ENCODE measurements at regions not wholly inside any gene's neighbourhood (a gene's known extent, or its start where the extent isn't known, plus 50 kb on each side); places are given as distances from the start of the nearest gene placed in this dataset.

GRCh38 chrX:19291086-19291485 lies 52.6 kb upstream of the PDHA1 start:
- H3K9me3 ChIP-seq (replicated peaks; ENCODE audit: control insufficient read depth, insufficient read depth, low read length), result no peaks in the 10 kb centered on the region
- ChIA-PET POLR2A (no interaction called here), CTCF (no interaction called here), RAD21 (ENCODE audit: unreplicated experiment) (no interaction called here), SMC1A (ENCODE audit: uncharacterized antibody, unreplicated experiment) (no interaction called here)
- H3K79me2 ChIP-seq (ENCODE audit: control insufficient read depth, insufficient read depth, low read length), result no peaks in the 10 kb centered on the region
- no peak overlapping the region for H3K27ac ChIP-seq (ENCODE audit: control insufficient read depth, insufficient read depth)
- no peaks in the 10 kb centered on the region; a peak in 1 of 4 replicates for H3K27me3 ChIP-seq (replicated peaks in 1 of 2; ENCODE audit: control insufficient read depth in 2 of 2, insufficient read depth in 2 of 2, low read length in 1 of 2)
- no peak overlapping the region for H3K9ac ChIP-seq (ENCODE audit: control insufficient read depth, insufficient read depth, low read length)
- BruUV-seq (replicated peaks), result no TSS peak
- no peaks in the 10 kb centered on the region for H4K20me1 ChIP-seq (ENCODE audit: control insufficient read depth, insufficient read depth)
- no peak overlapping the region for H3K4me3 ChIP-seq
- in situ Hi-C loops (cut with MboI), result no loop called here
- intact Hi-C loops (cut with micrococcal nuclease; ENCODE audit: unreplicated experiment), result no loop called here
- DNase-seq (ENCODE audit: low read depth, low spot score), result no peak
- FAIRE-seq, result no peak
- H2AFZ ChIP-seq (ENCODE audit: control insufficient read depth, low read depth, low read length), result no peak overlapping the region
- 4% methylated on average over 5 of the region's 5 CpGs for WGBS (ENCODE audit: insufficient coverage, insufficient replicate concordance, low lambda C conversion rate, missing lambda C conversion rate)
- no peaks in the 10 kb centered on the region for H3K4me1 ChIP-seq (ENCODE audit: control insufficient read depth, insufficient read depth, low read length)
- no peaks in the 10 kb centered on the region for H3K36me3 ChIP-seq (ENCODE audit: control insufficient read depth in 2 of 2, insufficient read depth in 2 of 2, low read length in 1 of 2)
- no peak overlapping the region for H3K4me2 ChIP-seq (ENCODE audit: control insufficient read depth, insufficient read depth)
- no peak for ATAC-seq
- TF ChIP-seq PAX8 (IDR thresholded peaks at IDR 0.05) (no peak), ATF7 (IDR thresholded peaks at IDR 0.05; ENCODE audit: low read depth) (no peak), BCL3 (IDR thresholded peaks at IDR 0.05; ENCODE audit: borderline replicate concordance, insufficient read depth, low read depth, low read length, poor library complexity, severe bottlenecking) (no peak), RAD51 (IDR thresholded peaks at IDR 0.05) (no peak), SIN3A (IDR thresholded peaks at IDR 0.05; ENCODE audit: low read depth, low read length) (no peak), TCF12 (IDR thresholded peaks at IDR 0.05; ENCODE audit: low read depth, low read length) (no peak), USF2 (IDR thresholded peaks at IDR 0.05; ENCODE audit: borderline replicate concordance, low read depth, low read length) (no peak), USF1 (IDR thresholded peaks at IDR 0.05; ENCODE audit: borderline replicate concordance, extremely low read length, insufficient read depth, low read depth, low read length) (no peak), MLLT1 (IDR thresholded peaks at IDR 0.05) (no peak), RCOR1 (conservative IDR thresholded peaks at IDR 0.05; ENCODE audit: low read depth, low read length) (no peak), TCF3 (IDR thresholded peaks at IDR 0.05; ENCODE audit: borderline replicate concordance, insufficient read depth, low read depth, low read length) (no peak), SREBF2 (IDR thresholded peaks at IDR 0.05; ENCODE audit: low read length) (no peak), FOXK2 (IDR thresholded peaks at IDR 0.05) (no peak), CHD2 (IDR thresholded peaks at IDR 0.05; ENCODE audit: borderline replicate concordance, low read depth, low read length) (no peak)
- TF ChIP-seq, protein P1, sequence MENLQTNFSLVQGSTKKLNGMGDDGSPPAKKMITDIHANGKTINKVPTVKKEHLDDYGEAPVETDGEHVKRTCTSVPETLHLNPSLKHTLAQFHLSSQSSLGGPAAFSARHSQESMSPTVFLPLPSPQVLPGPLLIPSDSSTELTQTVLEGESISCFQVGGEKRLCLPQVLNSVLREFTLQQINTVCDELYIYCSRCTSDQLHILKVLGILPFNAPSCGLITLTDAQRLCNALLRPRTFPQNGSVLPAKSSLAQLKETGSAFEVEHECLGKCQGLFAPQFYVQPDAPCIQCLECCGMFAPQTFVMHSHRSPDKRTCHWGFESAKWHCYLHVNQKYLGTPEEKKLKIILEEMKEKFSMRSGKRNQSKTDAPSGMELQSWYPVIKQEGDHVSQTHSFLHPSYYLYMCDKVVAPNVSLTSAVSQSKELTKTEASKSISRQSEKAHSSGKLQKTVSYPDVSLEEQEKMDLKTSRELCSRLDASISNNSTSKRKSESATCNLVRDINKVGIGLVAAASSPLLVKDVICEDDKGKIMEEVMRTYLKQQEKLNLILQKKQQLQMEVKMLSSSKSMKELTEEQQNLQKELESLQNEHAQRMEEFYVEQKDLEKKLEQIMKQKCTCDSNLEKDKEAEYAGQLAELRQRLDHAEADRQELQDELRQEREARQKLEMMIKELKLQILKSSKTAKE (IDR thresholded peaks at IDR 0.05; ENCODE audit: low read depth, poor library complexity, severe bottlenecking), result no peak
- TF ChIP-seq, protein P2, sequence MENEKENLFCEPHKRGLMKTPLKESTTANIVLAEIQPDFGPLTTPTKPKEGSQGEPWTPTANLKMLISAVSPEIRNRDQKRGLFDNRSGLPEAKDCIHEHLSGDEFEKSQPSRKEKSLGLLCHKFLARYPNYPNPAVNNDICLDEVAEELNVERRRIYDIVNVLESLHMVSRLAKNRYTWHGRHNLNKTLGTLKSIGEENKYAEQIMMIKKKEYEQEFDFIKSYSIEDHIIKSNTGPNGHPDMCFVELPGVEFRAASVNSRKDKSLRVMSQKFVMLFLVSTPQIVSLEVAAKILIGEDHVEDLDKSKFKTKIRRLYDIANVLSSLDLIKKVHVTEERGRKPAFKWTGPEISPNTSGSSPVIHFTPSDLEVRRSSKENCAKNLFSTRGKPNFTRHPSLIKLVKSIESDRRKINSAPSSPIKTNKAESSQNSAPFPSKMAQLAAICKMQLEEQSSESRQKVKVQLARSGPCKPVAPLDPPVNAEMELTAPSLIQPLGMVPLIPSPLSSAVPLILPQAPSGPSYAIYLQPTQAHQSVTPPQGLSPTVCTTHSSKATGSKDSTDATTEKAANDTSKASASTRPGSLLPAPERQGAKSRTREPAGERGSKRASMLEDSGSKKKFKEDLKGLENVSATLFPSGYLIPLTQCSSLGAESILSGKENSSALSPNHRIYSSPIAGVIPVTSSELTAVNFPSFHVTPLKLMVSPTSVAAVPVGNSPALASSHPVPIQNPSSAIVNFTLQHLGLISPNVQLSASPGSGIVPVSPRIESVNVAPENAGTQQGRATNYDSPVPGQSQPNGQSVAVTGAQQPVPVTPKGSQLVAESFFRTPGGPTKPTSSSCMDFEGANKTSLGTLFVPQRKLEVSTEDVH (IDR thresholded peaks at IDR 0.05; ENCODE audit: low read depth, partially characterized antibody), result no peak
